ENCODE measurements at regions not wholly inside any gene's neighbourhood (a gene's known extent, or its start where the extent isn't known, plus 50 kb on each side); places are given as distances from the start of the nearest gene placed in this dataset.

- ATAC-seq (ENCODE audit: low read depth), result no peak
- CTCF ChIA-PET, result no interaction called here
- DNase-seq, result no peak
- Mint-ChIP-seq H3K27me3 (peaks cover 2% of the 10 kb centered on the region), H3K4me3 (no peak overlapping the region), H3K36me3 (ENCODE audit: low read depth) (no peaks in the 10 kb centered on the region), H3K27ac (no peak overlapping the region), H3K4me1 (no peaks in the 10 kb centered on the region), H3K9me3 (peaks cover 6% of the 10 kb centered on the region)
- intact Hi-C loops (cut with micrococcal nuclease), result no loop called here
- TF ChIP-seq CTCF (IDR thresholded peaks at IDR 0.05), result no peak
- POLR2A ChIA-PET, result no interaction called here
Measured at GRCh38 chr12:105916760-105917039, 222.1 kb downstream of the NUAK1 start.

GRCh38 chr12:105920161-105920684, 218.5 kb downstream of the NUAK1 start:
- POLR2A ChIA-PET, result no interaction called here
- CTCF ChIA-PET, result no interaction called here
- ATAC-seq (ENCODE audit: low read depth) (no peak), DNase-seq (no peak)
- Mint-ChIP-seq H3K27me3 (peaks cover 2% of the 10 kb centered on the region), H3K4me1 (no peaks in the 10 kb centered on the region), H3K27ac (no peak overlapping the region), H3K9me3 (peaks cover 3% of the 10 kb centered on the region), H3K36me3 (ENCODE audit: low read depth) (no peaks in the 10 kb centered on the region), H3K4me3 (no peak overlapping the region)
- no peak for TF ChIP-seq CTCF (IDR thresholded peaks at IDR 0.05)
- intact Hi-C loops (cut with micrococcal nuclease), result no loop called here

GRCh38 chr12:105921055-105921454, 217.7 kb downstream of the NUAK1 start:
- DNase-seq (no peak), ATAC-seq (ENCODE audit: low read depth) (no peak)
- intact Hi-C loops (cut with micrococcal nuclease), result no loop called here
- peaks cover 2% of the 10 kb centered on the region for H3K27me3 Mint-ChIP-seq
- H3K36me3 Mint-ChIP-seq (ENCODE audit: low read depth), result no peaks in the 10 kb centered on the region
- POLR2A ChIA-PET, result no interaction called here
- no peak for TF ChIP-seq CTCF (IDR thresholded peaks at IDR 0.05)
- CTCF ChIA-PET, result no interaction called here
- H3K27ac Mint-ChIP-seq, result no peak overlapping the region
- H3K4me3 Mint-ChIP-seq, result no peak overlapping the region
- no peaks in the 10 kb centered on the region for H3K4me1 Mint-ChIP-seq
- H3K9me3 Mint-ChIP-seq, result peaks cover 1% of the 10 kb centered on the region

- H3K9me3 Mint-ChIP-seq, result no peaks in the 10 kb centered on the region
- H3K27me3 Mint-ChIP-seq, result peaks cover 2% of the 10 kb centered on the region
- ATAC-seq (ENCODE audit: low read depth) (no peak), DNase-seq (no peak)
- H3K4me3 Mint-ChIP-seq, result no peak overlapping the region
- POLR2A ChIA-PET, result no interaction called here
- H3K36me3 Mint-ChIP-seq (ENCODE audit: low read depth), result no peaks in the 10 kb centered on the region
- CTCF ChIA-PET, result no interaction called here
- intact Hi-C loops (cut with micrococcal nuclease), result no loop called here
- H3K27ac Mint-ChIP-seq, result no peak overlapping the region
- H3K4me1 Mint-ChIP-seq, result no peaks in the 10 kb centered on the region
- TF ChIP-seq CTCF (IDR thresholded peaks at IDR 0.05), result no peak
Measured at GRCh38 chr12:105921872-105922669, 216.7 kb downstream of the NUAK1 start.

- no peak for ATAC-seq (ENCODE audit: low read depth)
- POLR2A ChIA-PET, result no interaction called here
- Mint-ChIP-seq H3K36me3 (ENCODE audit: low read depth) (no peaks in the 10 kb centered on the region), H3K4me3 (no peak overlapping the region), H3K4me1 (no peaks in the 10 kb centered on the region), H3K27me3 (peaks cover 3% of the 10 kb centered on the region), H3K27ac (no peak overlapping the region), H3K9me3 (peaks cover 2% of the 10 kb centered on the region)
- DNase-seq, result no peak
- CTCF ChIA-PET, result no interaction called here
- intact Hi-C loops (cut with micrococcal nuclease), result no loop called here
- TF ChIP-seq CTCF (IDR thresholded peaks at IDR 0.05), result no peak
Measured at GRCh38 chr12:105922670-105923102, 216.1 kb downstream of the NUAK1 start.
